Right lobe of liver (tissue), 6 donors: ENCODE measurements at regions not wholly inside any gene's neighbourhood (a gene's known extent, or its start where the extent isn't known, plus 50 kb on each side); places are given as distances from the start of the nearest gene placed in this dataset.

Experiments
- ATAC-seq, 4 donors: fragments of 200-7000 bp; cut with Tn5 transposase; one replicate each; pipeline ENCODE4 v1.9.1; 2020; ENCODE audit warnings: mild to moderate bottlenecking in 4 of 4, moderate library complexity in 4 of 4
- DNase-seq, 3 donors: peaks; one replicate each; pipeline ENCODE4 v3.0.0-alpha.2; 2020
- H3K27ac ChIP-seq, 3 donors: fragments of 200-600 bp; one replicate each; pipeline ENCODE4 v1.8.0; 2022
- H3K27me3 ChIP-seq, 2 donors: fragments of 200-600 bp; one replicate each; pipeline ENCODE4 v1.8.0; 2022
- H3K36me3 ChIP-seq, 4 donors: fragments of 200-600 bp; sonication (generic) in 1 of 4; one replicate each; pipeline versions ENCODE4 v1.5.1 to v1.8.0; 2017 to 2022; ENCODE audit warnings: control low read depth in 1 of 4
- H3K4me1 ChIP-seq, 4 donors: fragments of 200-600 bp; sonication (generic) in 1 of 4; one replicate each; pipeline versions ENCODE4 v1.5.1 to v1.8.0; 2017 to 2022; ENCODE audit warnings: control low read depth in 1 of 4
- H3K4me3 ChIP-seq, 3 donors: fragments of 200-600 bp; one replicate each; pipeline ENCODE4 v1.8.0; 2022
- H3K9me3 ChIP-seq, 4 donors: fragments of 200-600 bp; sonication (generic) in 1 of 4; one replicate each; pipeline versions ENCODE4 v1.5.1 to v1.8.0; 2017 to 2022; ENCODE audit warnings: control low read depth in 1 of 4
- POLR2A ChIP-seq: fragments of 450-650 bp; IDR thresholded peaks from one replicate; pipeline ENCODE4 v1.6.1; 2017; ENCODE audit warnings: antibody characterized with exemption, mild to moderate bottlenecking
- WGBS: methylation state at CpG from one replicate; pipeline ENCODE4 v1.1.6; 2018; ENCODE audit warnings: low coverage, low lambda C conversion rate; ENCODE audit not compliant: insufficient coverage; ENCODE audit errors: missing lambda C conversion rate; 5-methylcytosine and 5-hydroxymethylcytosine counted together
- intact Hi-C, 2 donors: fragments of 100-400 bp; cut with DNase I; formaldehyde crosslinking; loops; one replicate each; pipeline versions ENCODE4 v1.11.2 to v1.14.1; 2022
- TF ChIP-seq, protein P1 (sequence below), 4 donors: fragments of 200-600 bp in 3 of 4; fragments of 450-650 bp in 1 of 4; IDR thresholded peaks; one replicate each; pipeline versions ENCODE4 v1.5.1 to v1.8.0; 2016 to 2022; ENCODE audit warnings: antibody characterized with exemption in 4 of 4, mild to moderate bottlenecking in 2 of 4
- donor health status: DM: no; HTN: yes; CAD: no.
- donor health status: DM: no; HTN: no; CAD: no.
- donor health status: DM: no; HTN: no; CAD: no.
- donor health status: DM: no; HTN: yes; CAD: no.
- donor health status: DM: no; HTN: yes; CAD: no.

DNA sequence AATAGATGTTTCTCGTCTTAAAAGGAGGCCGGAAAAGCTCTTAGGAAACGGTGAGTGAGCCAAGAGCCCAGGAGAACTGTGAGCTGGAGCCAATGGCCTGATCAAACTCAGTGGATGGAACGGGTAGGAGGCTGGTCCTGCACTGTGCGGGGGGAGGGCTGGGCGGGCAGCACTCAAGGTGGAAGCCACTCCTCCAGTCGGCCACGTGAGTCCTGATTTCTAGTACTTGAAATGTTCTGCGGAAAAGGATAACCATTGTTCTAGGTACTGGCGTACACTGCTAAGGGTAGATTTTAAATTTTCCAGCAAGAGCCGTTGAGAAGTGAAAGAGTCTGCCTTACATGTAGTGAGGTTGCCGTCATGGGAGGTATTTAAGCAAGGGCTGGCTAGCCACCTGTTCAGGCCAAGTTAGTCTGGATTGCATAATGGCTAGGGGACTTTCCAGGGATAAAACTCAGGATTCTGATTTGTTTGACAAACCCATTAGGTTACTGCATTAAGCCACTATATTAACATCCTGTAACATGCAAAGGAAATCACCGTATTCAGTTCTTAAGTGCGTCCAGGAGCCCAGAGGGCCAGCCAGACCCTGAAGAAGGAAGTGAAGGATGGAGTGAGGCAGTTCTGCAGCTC, 51.3 kb upstream of the ODC1 start:
- DNase-seq = no peak
- peak in 1 of 4 donors; percentile 45 for ATAC-seq
- H3K27me3 ChIP-seq = no peaks in the 10 kb centered on the region
- TF ChIP-seq, protein P1, sequence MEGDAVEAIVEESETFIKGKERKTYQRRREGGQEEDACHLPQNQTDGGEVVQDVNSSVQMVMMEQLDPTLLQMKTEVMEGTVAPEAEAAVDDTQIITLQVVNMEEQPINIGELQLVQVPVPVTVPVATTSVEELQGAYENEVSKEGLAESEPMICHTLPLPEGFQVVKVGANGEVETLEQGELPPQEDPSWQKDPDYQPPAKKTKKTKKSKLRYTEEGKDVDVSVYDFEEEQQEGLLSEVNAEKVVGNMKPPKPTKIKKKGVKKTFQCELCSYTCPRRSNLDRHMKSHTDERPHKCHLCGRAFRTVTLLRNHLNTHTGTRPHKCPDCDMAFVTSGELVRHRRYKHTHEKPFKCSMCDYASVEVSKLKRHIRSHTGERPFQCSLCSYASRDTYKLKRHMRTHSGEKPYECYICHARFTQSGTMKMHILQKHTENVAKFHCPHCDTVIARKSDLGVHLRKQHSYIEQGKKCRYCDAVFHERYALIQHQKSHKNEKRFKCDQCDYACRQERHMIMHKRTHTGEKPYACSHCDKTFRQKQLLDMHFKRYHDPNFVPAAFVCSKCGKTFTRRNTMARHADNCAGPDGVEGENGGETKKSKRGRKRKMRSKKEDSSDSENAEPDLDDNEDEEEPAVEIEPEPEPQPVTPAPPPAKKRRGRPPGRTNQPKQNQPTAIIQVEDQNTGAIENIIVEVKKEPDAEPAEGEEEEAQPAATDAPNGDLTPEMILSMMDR (IDR thresholded peaks at IDR 0.05) = no peak
- TF ChIP-seq POLR2A = no peak
- no peak overlapping the region for H3K27ac ChIP-seq
- no peak overlapping the region for H3K4me3 ChIP-seq
- H3K9me3 ChIP-seq = no peaks in the 10 kb centered on the region
- no peaks in the 10 kb centered on the region for H3K4me1 ChIP-seq
- WGBS = 74% methylated on average over 10 of the region's 14 CpGs
- H3K36me3 ChIP-seq = no peaks in the 10 kb centered on the region
- intact Hi-C loops = no loop called here

DNA sequence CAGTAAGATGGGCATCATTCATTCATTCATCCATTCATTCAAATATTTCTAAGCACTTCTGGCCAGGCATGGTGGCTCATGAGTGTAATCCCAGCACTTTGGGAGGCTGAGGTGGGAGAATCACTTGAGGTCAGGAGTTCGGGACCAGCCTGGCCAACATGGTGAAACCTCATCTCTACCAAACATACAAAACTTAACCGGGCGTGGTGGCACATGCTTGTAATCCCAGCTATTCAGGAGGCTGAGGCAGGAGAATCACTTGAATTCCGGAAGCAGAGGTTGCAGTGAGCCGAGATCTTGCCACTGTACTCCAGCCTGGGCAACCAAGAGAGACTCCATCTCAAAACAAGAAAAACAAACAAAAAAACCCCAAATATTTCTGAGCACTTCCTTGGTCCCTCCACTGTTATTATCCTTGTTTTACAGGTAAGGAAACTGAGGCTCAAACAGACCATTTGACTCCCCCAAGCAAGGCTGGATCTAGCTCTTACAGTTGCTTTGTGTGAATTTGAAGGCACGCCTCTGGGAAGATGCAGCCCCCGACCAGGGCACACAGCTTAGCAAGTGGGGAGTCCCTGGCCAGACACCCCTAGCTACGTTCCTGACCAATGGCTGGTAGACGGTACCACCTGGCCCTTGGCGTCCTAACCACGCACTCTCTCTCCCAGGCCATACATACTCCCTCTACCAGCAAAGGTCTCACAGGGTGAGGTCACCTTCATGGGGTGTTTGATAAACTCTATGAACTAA, 50.6 kb upstream of the ODC1 start:
- Histone ChIP-seq H3K27me3 (no peaks in the 10 kb centered on the region), H3K27ac (no peak overlapping the region), H3K36me3 (no peaks in the 10 kb centered on the region), H3K4me1 (no peaks in the 10 kb centered on the region), H3K9me3 (no peaks in the 10 kb centered on the region), H3K4me3 (no peak overlapping the region)
- DNase-seq (no peak), ATAC-seq (no peak)
- TF ChIP-seq POLR2A = no peak
- TF ChIP-seq, protein P1 (IDR thresholded peaks at IDR 0.05) = no peak
- intact Hi-C loops = no loop called here
- WGBS = 93% methylated on average over 8 of the region's 11 CpGs
